GM13976 (cell line): ENCODE measurements at regions not wholly inside any gene's neighbourhood (a gene's known extent, or its start where the extent isn't known, plus 50 kb on each side); places are given as distances from the start of the nearest gene placed in this dataset.

ENCODE experiments used
- DNase-seq: peaks from one replicate; pipeline ENCODE4 v3.0.0; 2012; ENCODE audit warnings: low spot score
- in situ Hi-C: fragments of 300-500 bp; cut with MboI; formaldehyde crosslinking; loops from one replicate; pipeline ENCODE4 v1.12.0; 2022; ENCODE audit warnings: low sequenced_read_pairs, mixed read lengths, inconsistent platforms; ENCODE audit not compliant: unreplicated experiment
- TF ChIP-seq, protein P1 (sequence below): IDR thresholded peaks from 2 replicates; pipeline ENCODE4 v1.5.1; 2012; ENCODE audit warnings: borderline replicate concordance, mild to moderate bottlenecking; ENCODE audit not compliant: insufficient read depth; ENCODE audit errors: extremely low read depth, missing control alignments, control extremely low read depth

DNA sequence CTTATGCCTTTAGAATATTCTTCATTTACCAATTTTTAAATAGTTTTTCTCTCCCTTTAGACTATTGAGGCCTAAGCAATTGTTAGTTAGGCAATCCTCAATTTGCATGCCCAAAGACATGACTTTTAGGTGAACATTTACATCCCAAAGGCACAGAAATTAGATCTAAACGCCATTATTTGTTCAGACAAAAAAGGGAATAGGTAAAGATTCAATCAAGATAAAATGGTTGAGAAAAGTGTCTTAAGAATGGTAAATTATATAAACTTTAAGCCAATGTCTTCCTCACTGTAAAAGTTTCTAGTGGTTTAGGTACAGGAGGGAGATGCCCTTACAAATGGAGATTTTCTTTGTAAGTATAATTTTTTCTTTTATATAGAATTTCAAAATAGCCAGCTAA, 50.2 kb upstream of the MME start:
- in situ Hi-C loops: no loop called here
- DNase-seq: no peak
- TF ChIP-seq, protein P1, sequence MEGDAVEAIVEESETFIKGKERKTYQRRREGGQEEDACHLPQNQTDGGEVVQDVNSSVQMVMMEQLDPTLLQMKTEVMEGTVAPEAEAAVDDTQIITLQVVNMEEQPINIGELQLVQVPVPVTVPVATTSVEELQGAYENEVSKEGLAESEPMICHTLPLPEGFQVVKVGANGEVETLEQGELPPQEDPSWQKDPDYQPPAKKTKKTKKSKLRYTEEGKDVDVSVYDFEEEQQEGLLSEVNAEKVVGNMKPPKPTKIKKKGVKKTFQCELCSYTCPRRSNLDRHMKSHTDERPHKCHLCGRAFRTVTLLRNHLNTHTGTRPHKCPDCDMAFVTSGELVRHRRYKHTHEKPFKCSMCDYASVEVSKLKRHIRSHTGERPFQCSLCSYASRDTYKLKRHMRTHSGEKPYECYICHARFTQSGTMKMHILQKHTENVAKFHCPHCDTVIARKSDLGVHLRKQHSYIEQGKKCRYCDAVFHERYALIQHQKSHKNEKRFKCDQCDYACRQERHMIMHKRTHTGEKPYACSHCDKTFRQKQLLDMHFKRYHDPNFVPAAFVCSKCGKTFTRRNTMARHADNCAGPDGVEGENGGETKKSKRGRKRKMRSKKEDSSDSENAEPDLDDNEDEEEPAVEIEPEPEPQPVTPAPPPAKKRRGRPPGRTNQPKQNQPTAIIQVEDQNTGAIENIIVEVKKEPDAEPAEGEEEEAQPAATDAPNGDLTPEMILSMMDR: no peak

DNA sequence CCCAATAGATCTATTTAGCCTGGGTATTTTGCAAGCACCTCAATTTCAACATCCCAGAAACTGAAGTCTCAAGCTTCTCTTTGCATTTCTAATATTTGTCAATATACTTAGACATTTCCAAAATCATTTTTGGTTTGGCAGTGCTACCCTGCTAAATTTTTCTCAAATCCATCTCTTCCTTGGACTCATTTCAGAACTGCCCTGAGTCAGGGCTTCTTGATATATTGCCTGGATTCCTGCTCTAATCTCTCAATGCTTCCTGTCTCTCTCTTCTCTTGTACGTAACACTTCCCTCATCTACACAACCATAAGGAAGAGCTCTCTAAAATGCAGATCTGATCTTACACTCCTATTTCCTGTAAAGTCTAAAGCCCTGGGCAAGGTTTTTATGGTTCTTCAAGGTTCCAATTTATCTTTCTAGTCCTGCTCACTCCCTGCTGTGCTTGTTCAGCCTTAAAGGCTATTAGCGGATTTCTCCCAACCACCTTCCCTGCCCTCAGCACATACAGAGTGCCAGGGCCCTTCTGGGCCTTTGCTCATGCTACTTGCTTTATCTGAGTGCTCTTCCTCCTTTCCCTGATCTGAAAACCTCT, 53.0 kb upstream of the MME start:
- in situ Hi-C loops: no loop called here
- no peak for DNase-seq
- TF ChIP-seq, protein P1: no peak

DNA sequence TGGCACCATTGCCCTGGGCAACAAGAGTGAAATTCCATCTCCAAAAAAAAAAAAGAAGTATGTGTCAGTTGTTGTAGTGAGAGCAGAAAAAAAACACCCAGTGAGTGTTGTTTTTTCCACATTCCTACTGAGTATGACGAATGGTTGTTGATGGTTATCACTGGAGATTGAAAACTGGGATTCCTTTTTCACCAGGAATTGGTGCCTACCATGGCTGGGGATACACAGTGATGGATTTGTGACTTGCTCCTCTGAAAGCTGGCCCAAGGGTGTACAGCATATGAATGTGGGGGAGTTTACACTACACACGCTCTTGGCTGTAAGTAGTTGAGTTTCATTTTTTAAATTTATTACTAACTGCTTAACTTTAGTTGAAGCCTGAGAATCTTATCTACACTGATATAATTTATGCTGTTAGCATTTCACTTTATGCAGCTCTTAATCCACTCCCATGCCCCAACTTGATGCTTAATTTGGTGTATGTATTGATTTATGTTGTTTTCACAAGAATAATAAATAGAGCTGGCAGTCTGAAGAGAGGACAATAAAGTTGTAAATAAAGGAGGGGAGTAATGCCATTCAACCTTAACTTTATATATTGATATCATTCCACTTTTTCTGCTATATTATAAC, 56.0 kb upstream of the MME start:
- TF ChIP-seq, protein P1: no peak
- DNase-seq: no peak
- in situ Hi-C loops: no loop called here

DNA sequence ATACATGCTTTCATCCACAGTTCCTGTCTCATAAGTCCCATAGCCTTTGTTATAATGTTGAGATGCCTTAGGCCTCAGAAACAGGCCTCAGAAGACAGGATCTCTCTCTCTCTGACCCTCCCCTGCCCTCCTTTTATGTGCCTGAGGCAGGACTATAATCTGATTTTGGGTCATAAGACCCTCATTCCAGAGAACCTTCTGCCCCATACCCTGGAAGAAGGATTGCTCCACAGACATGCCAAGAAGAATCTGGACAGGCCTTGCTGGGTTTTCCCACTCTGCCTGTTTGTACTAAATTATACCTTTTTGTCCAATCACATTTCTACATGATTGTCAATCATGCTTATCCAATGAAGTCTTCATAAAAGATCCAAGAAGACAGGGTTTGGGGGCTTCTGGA, 57.2 kb upstream of the MME start:
- in situ Hi-C loops: no loop called here
- TF ChIP-seq, protein P1: no peak
- no peak for DNase-seq

DNA sequence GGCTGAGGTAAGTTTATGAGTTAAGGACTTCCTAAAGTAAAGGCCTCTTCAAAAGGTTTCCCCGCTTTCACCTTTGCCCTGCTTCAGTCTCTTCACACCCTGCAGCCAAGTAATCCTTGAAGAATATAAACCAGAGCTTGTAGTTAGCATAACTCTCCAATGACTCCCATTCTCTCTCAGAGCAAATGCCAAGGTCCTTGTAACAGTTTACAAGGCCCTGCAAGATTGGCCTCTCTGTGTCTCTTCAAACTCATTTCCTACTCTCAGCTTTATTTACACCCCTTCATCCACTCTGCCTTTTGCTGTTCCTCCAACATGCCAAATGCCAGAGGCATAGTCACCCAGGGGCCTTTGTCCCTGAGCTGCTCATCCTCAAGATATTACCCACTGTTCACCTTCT, 60.5 kb upstream of the MME start:
- TF ChIP-seq, protein P1: no peak
- DNase-seq: no peak
- in situ Hi-C loops: no loop called here

DNA sequence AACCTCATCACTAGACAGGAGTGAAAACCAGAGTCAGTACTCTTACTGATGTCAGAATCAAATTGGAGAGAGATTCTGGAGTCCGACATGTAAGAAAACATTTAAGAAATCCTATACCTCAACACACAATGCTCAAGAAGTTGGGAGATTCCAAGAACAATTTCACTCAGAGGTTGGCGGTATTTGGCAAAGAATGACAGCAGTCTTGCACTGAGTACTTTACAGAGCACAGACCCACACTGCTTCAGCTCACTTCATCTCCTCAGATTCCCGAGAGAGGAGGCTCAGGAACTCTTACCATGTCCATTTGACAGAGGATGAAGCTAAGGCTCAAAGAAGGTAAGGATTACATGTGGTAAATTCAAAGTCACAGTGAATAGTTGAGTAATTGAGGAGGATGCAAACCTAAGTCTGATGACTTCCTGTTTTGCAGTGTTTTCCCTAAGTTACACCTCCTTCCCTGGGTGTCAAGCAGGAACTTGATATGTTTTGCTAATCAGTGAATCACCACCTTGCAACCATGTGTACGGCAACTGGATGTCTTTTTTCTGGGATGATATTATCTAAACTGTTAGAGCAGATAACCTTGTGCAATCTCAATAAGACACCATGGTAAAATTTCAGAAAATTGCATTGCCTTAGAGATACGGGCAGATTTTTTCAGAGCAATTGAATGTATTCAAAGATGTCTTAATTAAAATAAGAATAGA, 61.3 kb upstream of the MME start:
- in situ Hi-C loops: no loop called here
- DNase-seq: no peak
- TF ChIP-seq, protein P1: no peak
